ENCODE measurements at regions not wholly inside any gene's neighbourhood (a gene's known extent, or its start where the extent isn't known, plus 50 kb on each side); places are given as distances from the start of the nearest gene placed in this dataset.
A peak's percentile ranks its signal among the peaks of the same experiment; 100 is the strongest.

DNA sequence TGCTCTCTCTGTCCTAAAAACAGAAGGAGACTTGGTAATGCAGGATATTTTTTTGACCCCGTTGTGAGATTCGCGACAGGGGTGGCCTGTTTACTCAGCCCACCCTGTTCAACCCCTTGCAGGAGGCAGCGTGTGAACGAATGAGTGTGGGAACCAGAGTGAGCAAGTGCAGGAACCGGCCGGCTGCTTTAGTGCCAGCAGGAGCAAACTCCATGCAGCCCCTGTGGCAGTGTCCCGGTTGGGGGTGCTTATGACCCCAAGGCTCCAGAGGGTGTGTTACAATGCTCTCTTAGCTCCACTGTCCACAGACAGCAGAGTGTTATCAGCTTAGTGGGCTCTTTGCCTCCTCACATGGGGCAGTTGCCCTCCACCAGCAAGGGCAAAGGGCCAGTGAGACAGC, 225.2 kb downstream of the ETNK1 start:
- TF ChIP-seq, protein P1, sequence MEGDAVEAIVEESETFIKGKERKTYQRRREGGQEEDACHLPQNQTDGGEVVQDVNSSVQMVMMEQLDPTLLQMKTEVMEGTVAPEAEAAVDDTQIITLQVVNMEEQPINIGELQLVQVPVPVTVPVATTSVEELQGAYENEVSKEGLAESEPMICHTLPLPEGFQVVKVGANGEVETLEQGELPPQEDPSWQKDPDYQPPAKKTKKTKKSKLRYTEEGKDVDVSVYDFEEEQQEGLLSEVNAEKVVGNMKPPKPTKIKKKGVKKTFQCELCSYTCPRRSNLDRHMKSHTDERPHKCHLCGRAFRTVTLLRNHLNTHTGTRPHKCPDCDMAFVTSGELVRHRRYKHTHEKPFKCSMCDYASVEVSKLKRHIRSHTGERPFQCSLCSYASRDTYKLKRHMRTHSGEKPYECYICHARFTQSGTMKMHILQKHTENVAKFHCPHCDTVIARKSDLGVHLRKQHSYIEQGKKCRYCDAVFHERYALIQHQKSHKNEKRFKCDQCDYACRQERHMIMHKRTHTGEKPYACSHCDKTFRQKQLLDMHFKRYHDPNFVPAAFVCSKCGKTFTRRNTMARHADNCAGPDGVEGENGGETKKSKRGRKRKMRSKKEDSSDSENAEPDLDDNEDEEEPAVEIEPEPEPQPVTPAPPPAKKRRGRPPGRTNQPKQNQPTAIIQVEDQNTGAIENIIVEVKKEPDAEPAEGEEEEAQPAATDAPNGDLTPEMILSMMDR (IDR thresholded peaks at IDR 0.05; ENCODE audit: borderline replicate concordance, insufficient read depth, low read depth, low read length), result no peak
- no peak overlapping the region for H3K4me3 ChIP-seq (ENCODE audit: low read depth, low read length)

DNA sequence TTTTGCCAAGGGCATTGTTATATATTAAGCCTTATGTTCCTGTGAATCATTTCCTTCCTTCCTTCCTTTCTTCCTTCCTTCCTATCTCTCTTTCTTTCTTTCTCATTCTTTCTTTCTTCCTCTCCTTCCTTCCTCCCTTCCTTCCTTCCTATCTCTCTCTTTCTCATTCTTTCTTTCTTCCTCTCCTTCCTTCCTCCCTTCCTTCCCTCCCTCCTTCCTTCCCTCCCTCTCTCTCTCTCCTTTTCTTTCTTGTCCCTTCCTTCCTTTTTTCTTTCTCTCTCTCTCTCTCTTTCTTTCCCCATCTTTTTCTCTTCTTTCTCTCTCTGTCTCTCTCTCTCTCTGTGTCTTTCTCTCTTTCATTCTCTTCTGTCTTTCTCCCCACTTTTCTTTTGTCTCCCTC, 226.6 kb downstream of the ETNK1 start:
- TF ChIP-seq, protein P1 (IDR thresholded peaks at IDR 0.05; ENCODE audit: borderline replicate concordance, insufficient read depth, low read depth, low read length), result no peak
- H3K4me3 ChIP-seq (ENCODE audit: low read depth, low read length), result no peak overlapping the region

DNA sequence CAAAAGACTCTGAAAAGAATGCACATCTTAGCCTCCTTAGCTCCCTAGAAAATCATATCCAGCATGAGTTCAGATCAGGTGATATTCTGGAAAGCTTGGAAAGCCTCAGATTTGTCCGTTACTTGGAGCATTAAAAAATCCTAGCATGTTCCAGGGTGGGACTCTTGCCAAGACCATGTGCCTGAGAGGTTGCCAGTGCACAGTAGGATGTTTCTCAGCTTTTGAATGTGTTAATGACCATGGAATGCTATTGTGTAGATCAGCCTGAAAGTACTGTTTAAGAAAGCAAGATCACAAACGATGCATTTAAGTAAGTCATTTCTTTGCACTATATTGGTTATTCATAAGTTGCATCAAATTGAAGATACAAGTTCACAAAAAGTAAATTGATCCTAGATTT, 230.5 kb downstream of the ETNK1 start:
- TF ChIP-seq, protein P1 (IDR thresholded peaks at IDR 0.05; ENCODE audit: borderline replicate concordance, insufficient read depth, low read depth, low read length), result no peak
- no peak overlapping the region for H3K4me3 ChIP-seq (ENCODE audit: low read depth, low read length)

DNA sequence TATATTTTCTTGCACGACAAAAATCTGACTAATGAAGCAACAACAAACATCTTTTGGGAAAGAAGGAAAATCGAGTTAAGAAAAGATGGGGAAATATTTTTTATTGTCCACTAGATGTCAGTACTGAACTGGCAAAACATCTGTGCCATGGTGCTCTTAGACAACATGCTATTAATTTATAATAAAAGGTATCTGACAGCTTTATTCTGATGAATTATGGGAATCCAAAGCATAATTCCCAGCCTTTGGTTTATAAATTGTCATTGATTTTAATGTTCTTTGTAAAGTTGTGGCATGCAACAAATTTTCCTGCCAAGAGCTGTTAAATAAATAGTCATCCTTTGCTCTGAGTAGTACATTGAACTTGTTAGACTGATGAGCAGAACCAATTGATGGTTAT, 231.2 kb downstream of the ETNK1 start:
- TF ChIP-seq, protein P1 (IDR thresholded peaks at IDR 0.05; ENCODE audit: borderline replicate concordance, insufficient read depth, low read depth, low read length), result peak; percentile 33; the same call in 1 of the 2 replicates
- H3K4me3 ChIP-seq (ENCODE audit: low read depth, low read length), result no peak overlapping the region

DNA sequence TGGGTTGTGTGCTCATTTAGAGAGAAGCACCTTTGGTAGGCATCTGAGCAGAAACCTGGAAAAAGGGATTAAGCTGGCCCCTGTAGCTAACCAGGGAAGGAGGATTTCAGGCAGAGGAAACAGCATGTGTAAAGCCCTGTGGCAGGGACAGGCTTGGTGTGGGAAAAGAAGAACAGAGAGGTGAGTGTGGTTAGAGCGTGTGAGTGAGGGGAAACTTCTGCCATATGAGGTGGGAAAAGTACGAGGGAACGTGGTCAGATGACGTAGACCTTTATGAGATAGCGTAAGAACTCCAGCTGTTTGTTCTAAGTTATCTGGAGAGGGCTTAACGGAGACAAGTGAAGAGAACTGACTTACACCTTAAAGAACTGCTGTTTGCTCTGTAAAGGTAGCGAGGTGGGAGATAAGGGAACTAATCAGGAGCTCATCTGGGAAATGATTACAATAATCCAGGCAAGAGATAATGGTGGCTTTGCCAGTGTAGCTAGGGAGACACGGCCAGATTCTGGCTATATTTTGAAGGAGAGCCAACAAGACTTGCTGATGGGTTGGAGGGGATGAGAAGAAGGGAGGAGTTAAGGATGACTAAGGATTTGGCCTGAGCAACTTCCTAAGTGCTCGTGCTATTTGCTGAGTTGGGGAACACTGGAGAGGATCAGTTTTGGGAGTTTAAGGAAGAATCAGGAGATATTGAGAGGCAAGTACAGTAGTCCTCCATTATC, 234.0 kb downstream of the ETNK1 start:
- TF ChIP-seq, protein P1 (IDR thresholded peaks at IDR 0.05; ENCODE audit: borderline replicate concordance, insufficient read depth, low read depth, low read length), result no peak
- H3K4me3 ChIP-seq (ENCODE audit: low read depth, low read length), result no peak overlapping the region

DNA sequence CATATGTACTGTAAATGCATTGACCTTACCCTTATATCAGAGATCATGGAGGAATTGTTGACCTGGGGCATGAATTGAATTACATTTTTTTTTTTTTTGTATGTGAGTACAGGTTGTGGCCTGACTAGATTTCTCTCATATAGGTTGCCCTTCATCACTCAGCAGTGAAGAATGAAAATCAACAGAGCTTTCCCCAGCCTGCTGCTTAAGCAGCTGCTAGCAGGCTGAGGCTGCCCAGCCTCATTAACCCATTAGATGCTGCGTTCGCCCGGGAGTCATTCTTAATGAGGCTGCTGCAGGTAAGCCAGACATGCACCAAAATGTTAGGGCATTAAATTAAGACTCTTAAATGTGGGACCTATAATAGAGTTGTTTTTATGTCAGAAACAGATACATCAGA, 236.0 kb downstream of the ETNK1 start:
- TF ChIP-seq, protein P1 (IDR thresholded peaks at IDR 0.05; ENCODE audit: borderline replicate concordance, insufficient read depth, low read depth, low read length), result no peak
- H3K4me3 ChIP-seq (ENCODE audit: low read depth, low read length), result no peak overlapping the region

DNA sequence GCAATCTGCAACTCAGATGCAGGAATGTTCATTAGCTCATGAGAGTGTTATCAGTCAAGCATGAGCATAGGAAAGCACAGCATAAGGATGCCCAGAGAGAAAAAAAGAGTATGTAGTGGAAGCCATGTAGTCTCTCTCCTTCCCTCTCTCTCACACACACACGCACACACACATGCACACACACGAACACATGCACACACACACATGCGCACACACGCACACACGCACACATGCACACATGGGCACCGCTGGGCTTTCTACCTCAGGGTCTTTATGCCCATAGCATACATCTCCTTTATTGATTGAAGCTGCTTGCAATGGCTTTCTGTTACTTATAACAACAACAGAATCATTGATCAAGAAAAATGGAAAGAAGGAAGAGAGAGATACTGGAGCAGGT, 240.9 kb downstream of the ETNK1 start:
- H3K4me3 ChIP-seq (ENCODE audit: low read depth, low read length), result no peak overlapping the region
- TF ChIP-seq, protein P1 (IDR thresholded peaks at IDR 0.05; ENCODE audit: borderline replicate concordance, insufficient read depth, low read depth, low read length), result no peak
